NT2/D1 (cell line): ENCODE measurements at regions not wholly inside any gene's neighbourhood (a gene's known extent, or its start where the extent isn't known, plus 50 kb on each side); places are given as distances from the start of the nearest gene placed in this dataset.

Experiments
- DNase-seq: peaks from one replicate; pipeline ENCODE4 v3.0.0-alpha.2; 2011; ENCODE audit warnings: low read depth, low spot score
- H3K27me3 ChIP-seq: 2 replicates; pipeline ENCODE4 v1.6.0; 2011; ENCODE audit warnings: mild to moderate bottlenecking; ENCODE audit not compliant: insufficient read length, insufficient read depth
- H3K36me3 ChIP-seq: 2 replicates; pipeline ENCODE4 v1.6.1; 2011; ENCODE audit warnings: mild to moderate bottlenecking, low read length, mixed read lengths; ENCODE audit not compliant: insufficient read depth, insufficient read length
- H3K4me1 ChIP-seq: 2 replicates; pipeline ENCODE4 v1.5.1; 2011; ENCODE audit not compliant: insufficient read depth, insufficient read length
- H3K4me3 ChIP-seq: 2 replicates; pipeline ENCODE4 v1.5.1; 2011; ENCODE audit warnings: low read depth; ENCODE audit not compliant: insufficient read length
- H3K9ac ChIP-seq: 2 replicates; pipeline ENCODE4 v1.6.0; 2011; ENCODE audit warnings: low read depth; ENCODE audit not compliant: insufficient read length
- H3K9me3 ChIP-seq: 2 replicates; pipeline ENCODE4 v1.5.1; 2011; ENCODE audit warnings: mild to moderate bottlenecking, low read length; ENCODE audit not compliant: insufficient read depth
- SUZ12 ChIP-seq: IDR thresholded peaks from 2 replicates; pipeline ENCODE4 v1.6.1; 2011; ENCODE audit not compliant: insufficient read length, insufficient read depth; ENCODE audit errors: extremely low read depth
- YY1 ChIP-seq: IDR thresholded peaks from 2 replicates; pipeline ENCODE4 v1.6.1; 2011; ENCODE audit not compliant: insufficient read length, insufficient read depth
- ZNF274 ChIP-seq: IDR thresholded peaks from 2 replicates; pipeline ENCODE4 v1.6.1; 2011; ENCODE audit warnings: mild to moderate bottlenecking, low read depth, low read length

DNA sequence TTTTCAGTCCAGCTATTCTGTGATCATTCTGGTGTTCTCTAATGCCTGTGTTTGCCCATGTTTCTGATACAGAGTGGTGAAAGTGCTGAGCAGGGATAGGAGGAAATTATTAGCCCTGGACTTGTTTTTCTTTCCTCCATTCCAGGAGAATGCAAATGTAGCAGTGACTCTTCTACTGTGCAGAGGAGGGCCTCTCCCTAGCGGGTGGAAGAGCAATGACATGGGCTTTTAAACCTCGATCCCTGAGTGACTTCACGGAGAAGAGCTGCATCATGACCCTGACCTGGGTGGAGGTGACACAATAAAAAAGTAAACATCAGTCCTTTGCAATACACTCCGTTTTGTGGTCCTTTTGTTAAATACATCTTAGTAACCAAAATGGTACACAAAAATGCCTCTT, 68.0 kb upstream of the NETO1 start:
- TF ChIP-seq YY1, result no peak
- TF ChIP-seq ZNF274, result no peak
- no peak for TF ChIP-seq SUZ12

DNA sequence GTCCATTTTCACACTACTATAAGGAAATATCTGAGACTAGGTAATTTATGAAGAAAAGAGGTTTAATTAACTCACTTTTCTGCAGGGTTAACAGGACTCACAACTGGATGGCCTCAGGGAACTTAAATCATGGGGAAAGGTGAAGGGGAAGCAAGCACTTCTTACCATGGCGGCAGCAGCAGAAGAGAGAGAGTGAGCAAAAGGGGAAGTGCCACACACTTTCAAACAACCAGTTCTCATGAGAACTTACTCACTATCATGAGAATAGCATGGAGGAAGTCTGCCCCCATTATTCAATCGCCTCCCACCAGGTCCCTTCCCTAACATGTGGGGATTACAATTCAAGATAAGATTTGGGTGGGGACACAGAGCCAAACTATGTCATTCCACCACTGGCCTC, 55.1 kb upstream of the NETO1 start:
- no peaks in the 10 kb centered on the region for H3K4me1 ChIP-seq

More for the DNA sequence above, 68.0 kb upstream of the NETO1 start:
- H3K4me1 ChIP-seq, result no peaks in the 10 kb centered on the region
- no peak for DNase-seq
- no peaks in the 10 kb centered on the region for H3K27me3 ChIP-seq
- H3K9me3 ChIP-seq, result no peaks in the 10 kb centered on the region
- H3K36me3 ChIP-seq, result no peaks in the 10 kb centered on the region
- H3K9ac ChIP-seq, result no peak overlapping the region
- H3K4me3 ChIP-seq, result no peak overlapping the region

More for the DNA sequence above, 55.1 kb upstream of the NETO1 start:
- Histone ChIP-seq H3K9ac (no peak overlapping the region), H3K4me3 (no peak overlapping the region), H3K27me3 (no peaks in the 10 kb centered on the region), H3K9me3 (0 out of 2 replicates have a peak, but pooled peaks cover 6% of the 10 kb centered on the region), H3K36me3 (no peaks in the 10 kb centered on the region)
- TF ChIP-seq SUZ12, result no peak
- DNase-seq, result no peak
